Spinal cord (tissue), 9 donors: ENCODE measurements at regions not wholly inside any gene's neighbourhood (a gene's known extent, or its start where the extent isn't known, plus 50 kb on each side); places are given as distances from the start of the nearest gene placed in this dataset.
"Not testable (repeated sequence)": the region's sequence is repeated elsewhere in the genome, so short reads cannot be mapped to it uniquely, and the experiment has no call there.

Experiments
- DNase-seq, 6 donors: peaks; one replicate each; pipeline versions ENCODE4 v3.0.0 to v3.0.0-alpha.2; 2013 to 2015; ENCODE audit warnings: low spot score in 6 of 6, low read depth in 4 of 6
- H3K27ac ChIP-seq: one replicate; pipeline ENCODE4 v1.5.1; 2013; ENCODE audit warnings: low read depth, low read length, control low read depth
- H3K27me3 ChIP-seq: one replicate; pipeline ENCODE4 v1.6.1; 2013; ENCODE audit warnings: low read length; ENCODE audit not compliant: control insufficient read depth, insufficient read depth
- H3K36me3 ChIP-seq: one replicate; pipeline ENCODE4 v1.6.1; 2013; ENCODE audit warnings: low read length; ENCODE audit not compliant: control insufficient read depth, insufficient read depth
- H3K4me1 ChIP-seq: one replicate; pipeline ENCODE4 v1.6.1; 2013; ENCODE audit warnings: low read length; ENCODE audit not compliant: control insufficient read depth, insufficient read depth
- H3K4me3 ChIP-seq: one replicate; pipeline ENCODE4 v1.5.1; 2013; ENCODE audit warnings: low read depth, low read length, control low read depth
- H3K9me3 ChIP-seq: one replicate; pipeline ENCODE4 v1.6.1; 2013; ENCODE audit warnings: low read length; ENCODE audit not compliant: control insufficient read depth, insufficient read depth
- WGBS: methylation state at CpG from one replicate; pipeline ENCODE4 v1.1.5; 2013; ENCODE audit warnings: missing lambda C conversion rate; ENCODE audit not compliant: insufficient coverage; 5-methylcytosine and 5-hydroxymethylcytosine counted together
- donor health status: healthy.

GRCh38 chr16:26569793-26570192, 496.9 kb upstream of the C16orf82 start:
- Histone ChIP-seq H3K27me3 (no peaks in the 10 kb centered on the region), H3K4me1 (no peaks in the 10 kb centered on the region), H3K4me3 (no peak overlapping the region), H3K9me3 (no peaks in the 10 kb centered on the region), H3K27ac (no peak overlapping the region), H3K36me3 (no peaks in the 10 kb centered on the region)
- DNase-seq: peak in 3 of 6 donors; percentile 20 to 77 (median 55)

- Histone ChIP-seq H3K27me3 (peaks cover 3% of the 10 kb centered on the region), H3K9me3 (no peaks in the 10 kb centered on the region), H3K27ac (no peak overlapping the region), H3K4me1 (no peaks in the 10 kb centered on the region), H3K4me3 (no peak overlapping the region), H3K36me3 (no peaks in the 10 kb centered on the region)
- no peak for DNase-seq
- WGBS: 83% methylated on average over 1 of the region's 2 CpGs
These were observed 488.0 kb upstream of the C16orf82 start for GRCh38 chr16:26578748-26579147.

GRCh38 chr16:26583803-26584202, 482.9 kb upstream of the C16orf82 start:
- Histone ChIP-seq H3K36me3 (no peaks in the 10 kb centered on the region), H3K4me1 (no peaks in the 10 kb centered on the region), H3K27ac (no peak overlapping the region), H3K27me3 (no peaks in the 10 kb centered on the region), H3K4me3 (no peak overlapping the region), H3K9me3 (no peaks in the 10 kb centered on the region)
- WGBS: no CpG with 5 or more reads among the region's 4 CpGs
- no peak for DNase-seq

- Histone ChIP-seq H3K9me3 (no peaks in the 10 kb centered on the region), H3K36me3 (no peaks in the 10 kb centered on the region), H3K4me1 (no peaks in the 10 kb centered on the region), H3K27ac (no peak overlapping the region), H3K27me3 (no peaks in the 10 kb centered on the region), H3K4me3 (no peak overlapping the region)
- DNase-seq: no peak
- 38% methylated on average over 5 of the region's 5 CpGs for WGBS
These were observed 473.0 kb upstream of the C16orf82 start for GRCh38 chr16:26593700-26594099.

GRCh38 chr16:26594666-26595065, 472.1 kb upstream of the C16orf82 start:
- no peak overlapping the region for H3K27ac ChIP-seq
- H3K4me1 ChIP-seq: peaks cover 3% of the 10 kb centered on the region
- H3K9me3 ChIP-seq: no peaks in the 10 kb centered on the region
- 83% methylated on average over 2 of the region's 5 CpGs for WGBS
- no peak overlapping the region for H3K4me3 ChIP-seq
- H3K27me3 ChIP-seq: no peaks in the 10 kb centered on the region
- DNase-seq: no peak
- no peaks in the 10 kb centered on the region for H3K36me3 ChIP-seq

GRCh38 chr16:26595199-26595598, 471.5 kb upstream of the C16orf82 start:
- Histone ChIP-seq H3K4me3 (no peak overlapping the region), H3K36me3 (no peaks in the 10 kb centered on the region), H3K4me1 (peaks cover 3% of the 10 kb centered on the region), H3K27me3 (no peaks in the 10 kb centered on the region), H3K9me3 (no peaks in the 10 kb centered on the region), H3K27ac (no peak overlapping the region)
- WGBS: 80% methylated on average over 4 of the region's 4 CpGs
- no peak for DNase-seq

GRCh38 chr16:26596033-26596432, 470.7 kb upstream of the C16orf82 start:
- WGBS: 93% methylated on average over 5 of the region's 5 CpGs
- not testable (repeated sequence) for DNase-seq, H3K9me3 ChIP-seq, H3K36me3 ChIP-seq, H3K27ac ChIP-seq, H3K4me3 ChIP-seq, H3K27me3 ChIP-seq, H3K4me1 ChIP-seq

- Histone ChIP-seq H3K27ac (no peak overlapping the region), H3K36me3 (no peaks in the 10 kb centered on the region), H3K4me3 (no peak overlapping the region), H3K9me3 (no peaks in the 10 kb centered on the region), H3K27me3 (no peaks in the 10 kb centered on the region), H3K4me1 (peaks cover 3% of the 10 kb centered on the region)
- DNase-seq: no peak
- WGBS: 82% methylated on average over 4 of the region's 5 CpGs
These were observed 468.7 kb upstream of the C16orf82 start for GRCh38 chr16:26598061-26598460.

- 61% methylated on average over 3 of the region's 7 CpGs for WGBS
- Histone ChIP-seq H3K36me3 (no peaks in the 10 kb centered on the region), H3K4me1 (peaks cover 3% of the 10 kb centered on the region), H3K9me3 (no peaks in the 10 kb centered on the region), H3K4me3 (no peak overlapping the region), H3K27ac (no peak overlapping the region), H3K27me3 (no peaks in the 10 kb centered on the region)
- peak in 1 of 6 donors; percentile 25 for DNase-seq
These were observed 467.5 kb upstream of the C16orf82 start for GRCh38 chr16:26598998-26599784.

- H3K27ac ChIP-seq: no peak overlapping the region
- H3K36me3 ChIP-seq: no peaks in the 10 kb centered on the region
- peaks cover 3% of the 10 kb centered on the region for H3K4me1 ChIP-seq
- no CpG with 5 or more reads among the region's 2 CpGs for WGBS
- DNase-seq: no peak
- H3K9me3 ChIP-seq: no peaks in the 10 kb centered on the region
- H3K4me3 ChIP-seq: no peak overlapping the region
- no peaks in the 10 kb centered on the region for H3K27me3 ChIP-seq
These were observed 467.0 kb upstream of the C16orf82 start for GRCh38 chr16:26599785-26600104.
